GM19023 (cell line): ENCODE measurements at regions not wholly inside any gene's neighbourhood (a gene's known extent, or its start where the extent isn't known, plus 50 kb on each side); places are given as distances from the start of the nearest gene placed in this dataset.

Experiments
- ATAC-seq: cut with Tn5 transposase; IDR thresholded peaks from one replicate; pipeline ENCODE4 v1.9.1; 2021; ENCODE audit warnings: mild to moderate bottlenecking, moderate library complexity; ENCODE audit not compliant: unreplicated experiment

- no peak for ATAC-seq
Observed at GRCh38 chr12:41893491-41893890, 251.2 kb downstream of the GXYLT1 start.

- no peak for ATAC-seq
Observed at GRCh38 chr12:41892302-41892701, 252.4 kb downstream of the GXYLT1 start.

- no peak for ATAC-seq
Observed at GRCh38 chr12:41891226-41891625, 253.4 kb downstream of the GXYLT1 start.

GRCh38 chr12:41888285-41888684, 256.4 kb downstream of the GXYLT1 start:
- no peak for ATAC-seq

GRCh38 chr12:41881891-41882805, 262.5 kb downstream of the GXYLT1 start:
- ATAC-seq: no peak

- ATAC-seq: no peak
Observed at GRCh38 chr12:41869432-41869831, 275.2 kb downstream of the GXYLT1 start.

- no peak for ATAC-seq
Observed at GRCh38 chr12:41866878-41867430, 277.7 kb downstream of the GXYLT1 start.

- no peak for ATAC-seq
Observed at GRCh38 chr12:41856228-41856627, 288.4 kb downstream of the GXYLT1 start.

- ATAC-seq: no peak
Observed at GRCh38 chr12:41850046-41850445, 294.6 kb downstream of the GXYLT1 start.

GRCh38 chr12:41846718-41847117, 298.0 kb downstream of the GXYLT1 start:
- ATAC-seq: no peak

GRCh38 chr12:41836416-41836815, 308.3 kb downstream of the GXYLT1 start:
- ATAC-seq: no peak

GRCh38 chr12:41835556-41835955, 309.1 kb downstream of the GXYLT1 start:
- no peak for ATAC-seq

- ATAC-seq: no peak
Observed at GRCh38 chr12:41819948-41820347, 324.7 kb downstream of the GXYLT1 start.

- no peak for ATAC-seq
Observed at GRCh38 chr12:41804026-41804425, 340.6 kb downstream of the GXYLT1 start.

- ATAC-seq: no peak
Observed at GRCh38 chr12:41802803-41803202, 341.9 kb downstream of the GXYLT1 start.

GRCh38 chr12:41801261-41801660, 343.4 kb downstream of the GXYLT1 start:
- ATAC-seq: no peak

GRCh38 chr12:41799671-41800070, 345.0 kb downstream of the GXYLT1 start:
- no peak for ATAC-seq

- no peak for ATAC-seq
Observed at GRCh38 chr12:41795910-41796309, 348.8 kb downstream of the GXYLT1 start.

- ATAC-seq: no peak
Observed at GRCh38 chr12:41795051-41795600, 349.5 kb downstream of the GXYLT1 start.

GRCh38 chr12:41794336-41794735, 350.3 kb downstream of the GXYLT1 start:
- no peak for ATAC-seq

- ATAC-seq: no peak
Observed at GRCh38 chr12:41784957-41785356, 359.7 kb downstream of the GXYLT1 start.

- no peak for ATAC-seq
Observed at GRCh38 chr12:41778934-41779333, 365.7 kb downstream of the GXYLT1 start.
